ENCODE measurements at regions not wholly inside any gene's neighbourhood (a gene's known extent, or its start where the extent isn't known, plus 50 kb on each side); places are given as distances from the start of the nearest gene placed in this dataset.
"Not testable (repeated sequence)": the region's sequence is repeated elsewhere in the genome, so short reads cannot be mapped to it uniquely, and the experiment has no call there.

DNA sequence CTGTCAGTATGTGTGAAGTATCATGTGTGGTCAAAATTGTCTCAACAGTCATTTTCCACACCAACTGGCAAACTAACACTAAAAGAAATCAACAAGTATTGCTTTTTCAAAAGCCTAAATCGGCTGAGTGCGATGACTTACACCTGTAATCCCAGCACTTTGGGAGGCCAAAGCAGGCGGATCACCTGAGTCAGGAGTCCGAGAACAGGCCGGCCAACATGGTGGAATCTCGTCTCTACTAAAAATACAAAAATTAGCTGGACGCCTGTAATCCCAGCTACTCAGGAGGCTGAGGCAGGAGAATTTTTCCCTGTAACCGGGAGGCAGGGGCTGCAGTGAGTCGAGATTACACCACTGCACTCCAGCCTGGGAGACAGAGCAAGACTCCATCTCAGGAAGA, 100.3 kb upstream of the METTL9 start:
- TF ChIP-seq, protein P1, sequence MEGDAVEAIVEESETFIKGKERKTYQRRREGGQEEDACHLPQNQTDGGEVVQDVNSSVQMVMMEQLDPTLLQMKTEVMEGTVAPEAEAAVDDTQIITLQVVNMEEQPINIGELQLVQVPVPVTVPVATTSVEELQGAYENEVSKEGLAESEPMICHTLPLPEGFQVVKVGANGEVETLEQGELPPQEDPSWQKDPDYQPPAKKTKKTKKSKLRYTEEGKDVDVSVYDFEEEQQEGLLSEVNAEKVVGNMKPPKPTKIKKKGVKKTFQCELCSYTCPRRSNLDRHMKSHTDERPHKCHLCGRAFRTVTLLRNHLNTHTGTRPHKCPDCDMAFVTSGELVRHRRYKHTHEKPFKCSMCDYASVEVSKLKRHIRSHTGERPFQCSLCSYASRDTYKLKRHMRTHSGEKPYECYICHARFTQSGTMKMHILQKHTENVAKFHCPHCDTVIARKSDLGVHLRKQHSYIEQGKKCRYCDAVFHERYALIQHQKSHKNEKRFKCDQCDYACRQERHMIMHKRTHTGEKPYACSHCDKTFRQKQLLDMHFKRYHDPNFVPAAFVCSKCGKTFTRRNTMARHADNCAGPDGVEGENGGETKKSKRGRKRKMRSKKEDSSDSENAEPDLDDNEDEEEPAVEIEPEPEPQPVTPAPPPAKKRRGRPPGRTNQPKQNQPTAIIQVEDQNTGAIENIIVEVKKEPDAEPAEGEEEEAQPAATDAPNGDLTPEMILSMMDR (IDR thresholded peaks at IDR 0.05): not testable (repeated sequence)
- not testable (repeated sequence) for TF ChIP-seq EZH2, EZH2phosphoT487 (IDR thresholded peaks at IDR 0.05)
